SIG-M5 treated with dmso at 0.1 percent for 504 hours (cell line): ENCODE measurements at regions not wholly inside any gene's neighbourhood (a gene's known extent, or its start where the extent isn't known, plus 50 kb on each side); places are given as distances from the start of the nearest gene placed in this dataset.

ENCODE experiments used
- DNase-seq: peaks from one replicate; lab custom pipeline; 2025; ENCODE audit not compliant: unreplicated experiment; lab: John Stamatoyannopoulos, UW

DNA sequence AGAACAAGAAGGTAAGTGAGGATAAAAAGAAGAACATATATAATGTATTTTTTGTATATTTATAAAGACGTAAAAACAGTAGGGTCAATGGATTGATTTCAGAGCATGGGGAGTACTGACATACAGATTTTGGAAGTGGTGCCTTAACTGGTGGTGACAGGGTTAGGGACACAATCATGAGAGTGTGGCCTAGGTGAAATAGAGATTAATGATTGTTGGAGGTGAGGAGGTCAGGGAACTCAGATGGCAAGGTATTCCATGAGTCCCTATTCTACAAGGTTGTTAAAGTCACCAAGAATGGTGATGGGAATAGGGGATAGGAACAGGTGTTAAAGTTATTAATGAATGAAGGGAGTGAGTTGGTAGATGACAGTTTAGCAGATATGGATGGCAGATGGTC, 210.8 kb downstream of the SEMA6A start:
- no peak for DNase-seq

- no peak for DNase-seq
Observed at GRCh38 chr5:116361979-116362577, 212.5 kb downstream of the SEMA6A start.

DNA sequence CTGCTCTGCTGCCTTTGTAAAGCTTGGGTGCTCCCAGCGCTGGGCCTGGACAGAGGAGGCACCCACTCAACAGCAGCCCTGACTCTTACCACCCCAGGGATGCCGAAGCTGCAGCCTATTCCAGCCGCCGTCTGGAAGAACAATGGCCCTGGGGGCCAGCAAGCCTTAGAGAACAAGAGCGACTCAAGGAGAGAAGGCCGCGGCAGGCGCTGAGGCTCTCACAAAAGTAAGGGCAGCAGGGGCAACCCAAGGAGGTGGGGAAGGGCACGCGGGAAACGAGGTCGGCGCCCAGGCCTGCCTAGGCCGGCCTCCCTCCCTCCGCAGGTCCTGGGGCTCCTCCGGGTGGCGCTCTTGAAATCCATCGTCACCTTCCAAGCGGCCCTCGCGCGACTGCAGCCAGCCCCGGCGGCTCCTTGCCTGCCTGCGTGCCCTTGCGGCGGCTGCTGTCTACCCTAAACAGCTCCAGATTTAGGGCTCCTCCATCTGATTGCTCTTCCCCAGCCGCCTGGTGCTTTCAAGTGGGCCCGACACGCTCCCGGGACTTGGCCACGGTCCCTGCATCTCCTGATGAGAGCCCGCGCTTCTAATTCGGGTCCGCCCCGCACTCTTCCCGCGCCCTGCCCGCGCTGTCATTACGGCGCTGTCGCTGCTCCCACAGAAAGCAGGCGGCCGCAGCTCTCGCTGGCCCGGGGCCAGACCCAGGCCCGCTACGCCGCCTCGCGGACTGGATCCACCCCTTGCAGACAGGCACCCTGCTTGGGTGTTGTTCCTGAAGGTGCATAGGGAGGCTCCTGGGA, 213.3 kb downstream of the SEMA6A start:
- DNase-seq, result no peak

- no peak for DNase-seq
Observed at GRCh38 chr5:116360008-116360853, 214.4 kb downstream of the SEMA6A start.

- peak; percentile 77 for DNase-seq
Observed at GRCh38 chr5:116359592-116359991, 215.0 kb downstream of the SEMA6A start.

GRCh38 chr5:116358911-116359418, 215.7 kb downstream of the SEMA6A start:
- peak; percentile 86 for DNase-seq

- no peak for DNase-seq
Observed at GRCh38 chr5:116358015-116358523, 216.6 kb downstream of the SEMA6A start.

- no peak for DNase-seq
Observed at GRCh38 chr5:116355819-116356601, 218.6 kb downstream of the SEMA6A start.

GRCh38 chr5:116354699-116355098, 219.9 kb downstream of the SEMA6A start:
- DNase-seq, result peak; percentile 1

DNA sequence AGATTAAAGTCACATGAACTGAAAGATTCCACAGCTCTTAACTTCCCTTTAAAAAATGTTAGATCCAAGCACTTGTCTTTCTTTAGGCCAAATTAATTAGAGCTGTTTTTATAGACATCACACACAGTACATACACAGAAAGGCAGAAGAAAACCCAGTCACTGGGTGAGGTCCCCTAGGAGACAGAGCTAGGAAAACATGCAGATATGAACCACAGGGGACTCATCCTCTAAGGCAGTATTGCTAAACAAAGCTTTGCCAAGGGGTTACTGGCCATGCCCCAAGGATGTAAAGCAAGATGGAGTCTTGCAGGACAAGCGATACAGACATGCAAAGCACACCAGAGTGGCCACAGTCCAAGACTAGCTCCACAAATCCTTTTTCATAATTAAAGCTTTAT, 227.0 kb downstream of the SEMA6A start:
- no peak for DNase-seq

- no peak for DNase-seq
Observed at GRCh38 chr5:116343961-116344360, 230.7 kb downstream of the SEMA6A start.
